IMR-90 (cell line): ENCODE measurements at regions not wholly inside any gene's neighbourhood (a gene's known extent, or its start where the extent isn't known, plus 50 kb on each side); places are given as distances from the start of the nearest gene placed in this dataset.

Experiments
- ATAC-seq: fragments of 200-7000 bp; cut with Tn5 transposase; 2 replicates; pipeline ENCODE4 v1.9.1; 2020; ENCODE audit warnings: low read depth, mild to moderate bottlenecking, moderate library complexity
- BruUV-seq: library from RNA; stranded (reverse); fragments of 400-500 nt; replicated peaks from 2 replicates; lab custom pipeline; 2021; lab: Mats Ljungman, UMichigan
- CTCF ChIA-PET: fragments of 300-600 bp; formaldehyde crosslinking; extraction: SDS; loops from one replicate; lab custom pipeline; 2021; ENCODE audit warnings: antibody characterized with exemption; lab: Yijun Ruan, JAX
- POLR2A ChIA-PET: fragments of 300-600 bp; sonication (Branson Sonifier 250); formaldehyde crosslinking; loops from one replicate; lab custom pipeline; 2022; ENCODE audit warnings: antibody characterized with exemption; ENCODE audit not compliant: unreplicated experiment; lab: Charles Lee
- DNase-seq: peaks from one replicate; pipeline ENCODE4 v3.0.0; 2013
- H2AFZ ChIP-seq: replicated peaks from 2 replicates; pipeline ENCODE3; 2013; ENCODE audit warnings: low read length, mild to moderate bottlenecking; ENCODE audit not compliant: poor library complexity
- H2AK5ac ChIP-seq: 2 replicates; pipeline ENCODE4 v1.6.1; 2013; ENCODE audit warnings: low read depth, low read length, inconsistent platforms
- H2AK9ac ChIP-seq: replicated peaks from 2 replicates; pipeline ENCODE3; 2013; ENCODE audit warnings: mild to moderate bottlenecking, low read depth, low read length, moderate library complexity; ENCODE audit not compliant: poor library complexity
- H2BK120ac ChIP-seq: 2 replicates; pipeline ENCODE4 v1.6.1; 2013; ENCODE audit warnings: low read depth, low read length, inconsistent platforms
- H2BK15ac ChIP-seq: 3 replicates; pipeline ENCODE4 v1.6.1; 2013; ENCODE audit warnings: low read depth, low read length, inconsistent platforms
- H2BK20ac ChIP-seq: 2 replicates; pipeline ENCODE4 v1.6.1; 2013; ENCODE audit warnings: low read depth, mild to moderate bottlenecking, inconsistent platforms, low read length, moderate library complexity
- H2BK5ac ChIP-seq: 2 replicates; pipeline ENCODE4 v1.6.1; 2013; ENCODE audit warnings: mild to moderate bottlenecking, low read depth, low read length, inconsistent platforms; ENCODE audit not compliant: poor library complexity, severe bottlenecking
- H3K14ac ChIP-seq: replicated peaks from 2 replicates; pipeline ENCODE4 v1.6.1; 2013; ENCODE audit warnings: low read depth, low read length, inconsistent platforms
- H3K18ac ChIP-seq: 2 replicates; pipeline ENCODE4 v1.6.1; 2013; ENCODE audit warnings: low read depth, low read length, control low read depth
- H3K23ac ChIP-seq: 2 replicates; pipeline ENCODE4 v1.6.1; 2013; ENCODE audit warnings: low read depth, low read length, inconsistent platforms
- H3K27ac ChIP-seq: 2 replicates; pipeline ENCODE4 v1.5.1; 2013; ENCODE audit warnings: mild to moderate bottlenecking, control low read depth, low read length; ENCODE audit not compliant: insufficient read depth
- H3K27me3 ChIP-seq: 2 replicates; pipeline ENCODE4 v1.6.1; 2013; ENCODE audit warnings: low read length; ENCODE audit not compliant: control insufficient read depth, insufficient read depth
- H3K36me3 ChIP-seq: 2 replicates; pipeline ENCODE4 v1.6.1; 2013; ENCODE audit warnings: low read length, mixed read lengths; ENCODE audit not compliant: control insufficient read depth, insufficient read depth
- H3K4ac ChIP-seq: 2 replicates; pipeline ENCODE4 v1.6.1; 2013; ENCODE audit warnings: low read depth, low read length, inconsistent platforms
- H3K4me1 ChIP-seq: 2 replicates; pipeline ENCODE4 v1.6.1; 2013; ENCODE audit warnings: low read length, mixed read lengths; ENCODE audit not compliant: control insufficient read depth, insufficient read depth
- H3K4me2 ChIP-seq: 2 replicates; pipeline ENCODE4 v1.6.1; 2013; ENCODE audit warnings: low read depth, mild to moderate bottlenecking, control low read depth, low read length, moderate library complexity
- H3K4me3 ChIP-seq: 2 replicates; pipeline ENCODE4 v1.5.1; 2013; ENCODE audit warnings: low read depth, mild to moderate bottlenecking, control low read depth, low read length, moderate library complexity; ENCODE audit not compliant: insufficient read depth
- H3K56ac ChIP-seq: 2 replicates; pipeline ENCODE4 v1.6.1; 2013; ENCODE audit warnings: low read length, inconsistent platforms; ENCODE audit not compliant: insufficient read depth; ENCODE audit errors: extremely low read depth
- H3K79me1 ChIP-seq, 2 experiments: 2 replicates each; pipeline ENCODE4 v1.6.1; 2013; ENCODE audit warnings: low read length in 2 of 2, inconsistent platforms in 1 of 2, low read depth in 1 of 2
- H3K9ac ChIP-seq: 2 replicates; pipeline ENCODE4 v1.6.1; 2013; ENCODE audit warnings: low read depth, low read length, control low read depth
- H3K9me1 ChIP-seq: 2 replicates; pipeline ENCODE4 v1.6.1; 2013; ENCODE audit warnings: low read length, inconsistent platforms; ENCODE audit not compliant: insufficient read depth
- H3K9me3 ChIP-seq: 2 replicates; pipeline ENCODE4 v1.6.1; 2013; ENCODE audit warnings: low read length; ENCODE audit not compliant: control insufficient read depth, insufficient read depth
- H4K20me1 ChIP-seq: 2 replicates; pipeline ENCODE4 v1.6.1; 2013; ENCODE audit warnings: low read length, inconsistent platforms; ENCODE audit not compliant: insufficient read depth
- H4K5ac ChIP-seq: 2 replicates; pipeline ENCODE4 v1.6.1; 2013; ENCODE audit warnings: mild to moderate bottlenecking, low read depth, low read length, control low read depth
- H4K8ac ChIP-seq, 2 experiments: 2 replicates each; pipeline ENCODE4 v1.6.1; 2013; ENCODE audit warnings: low read depth in 2 of 2, low read length in 2 of 2, control low read depth in 1 of 2, inconsistent platforms in 1 of 2
- H4K91ac ChIP-seq: 2 replicates; pipeline ENCODE4 v1.6.1; 2013; ENCODE audit warnings: low read depth, low read length, inconsistent platforms; ENCODE audit not compliant: insufficient read depth
- BHLHE40 ChIP-seq: fragments of 150-350 bp; IDR thresholded peaks from 2 replicates; pipeline ENCODE4 v1.6.1; 2016; ENCODE audit warnings: mild to moderate bottlenecking, low read depth, low read length
- CEBPB ChIP-seq: IDR thresholded peaks from 2 replicates; pipeline ENCODE4 v1.6.1; 2012; ENCODE audit warnings: low read depth, low read length, improper control_type of control experiment
- CHD1 ChIP-seq: IDR thresholded peaks from 2 replicates; pipeline ENCODE4 v1.6.1; 2012; ENCODE audit warnings: low read depth, low read length, improper control_type of control experiment
- CTCF ChIP-seq: conservative IDR thresholded peaks from 2 replicates; pipeline ENCODE4 v1.5.1; 2012; ENCODE audit warnings: mild to moderate bottlenecking, low read depth, low read length, improper control_type of control experiment
- FOS ChIP-seq: fragments of 150-350 bp; IDR thresholded peaks from 2 replicates; pipeline ENCODE4 v1.6.1; 2016; ENCODE audit warnings: low read depth, low read length
- MAFK ChIP-seq: IDR thresholded peaks from 2 replicates; pipeline ENCODE4 v1.6.1; 2012; ENCODE audit warnings: low read depth, low read length, improper control_type of control experiment
- MAZ ChIP-seq: IDR thresholded peaks from 2 replicates; pipeline ENCODE4 v1.6.1; 2012; ENCODE audit warnings: low read depth, mild to moderate bottlenecking, low read length, improper control_type of control experiment, moderate library complexity, borderline replicate concordance
- MXI1 ChIP-seq: IDR thresholded peaks from 2 replicates; pipeline ENCODE4 v1.6.1; 2012; ENCODE audit warnings: low read depth, mild to moderate bottlenecking, low read length, moderate library complexity, borderline replicate concordance
- NFE2L2 ChIP-seq: fragments of 150-350 bp; IDR thresholded peaks from 2 replicates; pipeline ENCODE4 v1.6.1; 2016; ENCODE audit warnings: low read depth, mild to moderate bottlenecking, low read length
- POLR2A ChIP-seq: IDR thresholded peaks from 2 replicates; pipeline ENCODE4 v1.6.1; 2012; ENCODE audit warnings: mild to moderate bottlenecking, low read depth, low read length
- RAD21 ChIP-seq: IDR thresholded peaks from 2 replicates; pipeline ENCODE4 v1.6.1; 2012; ENCODE audit warnings: low read length, improper control_type of control experiment
- RCOR1 ChIP-seq: IDR thresholded peaks from 2 replicates; pipeline ENCODE4 v1.6.1; 2012; ENCODE audit warnings: mild to moderate bottlenecking, low read length, improper control_type of control experiment; ENCODE audit not compliant: insufficient replicate concordance
- RFX5 ChIP-seq: IDR thresholded peaks from 2 replicates; pipeline ENCODE4 v1.8.0; 2012; ENCODE audit warnings: low read depth, mild to moderate bottlenecking, low read length, moderate library complexity
- SMC3 ChIP-seq: fragments of 150-350 bp; IDR thresholded peaks from 2 replicates; pipeline ENCODE4 v1.6.1; 2016; ENCODE audit warnings: low read depth, mild to moderate bottlenecking, antibody characterized with exemption, low read length, moderate library complexity
- WGBS, 2 experiments: methylation state at CpG; one replicate each; pipeline versions ENCODE4 v1.1.5 to v1.1.7; 2013; ENCODE audit warnings: missing lambda C conversion rate in 2 of 2; ENCODE audit not compliant: insufficient read length in 1 of 2; ENCODE audit errors: extremely low coverage in 2 of 2; 5-methylcytosine and 5-hydroxymethylcytosine counted together
- dilution Hi-C: fragments of 300-500 bp; cut with HindIII; formaldehyde crosslinking; loops from one replicate; pipeline ENCODE4 v1.14.3; 2018; ENCODE audit warnings: low sequenced_read_pairs; ENCODE audit not compliant: unreplicated experiment
- in situ Hi-C: fragments of 300-500 bp; cut with MboI; formaldehyde crosslinking; loops from 3 replicates; pipeline ENCODE4 v1.14.3; 2019; ENCODE audit warnings: low sequenced_read_pairs, inconsistent platforms, mixed read lengths
- intact Hi-C: fragments of 100-400 bp; cut with micrococcal nuclease; formaldehyde crosslinking; loops from 2 replicates; pipeline ENCODE4 v1.10.0; 2022
- TF ChIP-seq, protein P1 (sequence below): fragments of 150-350 bp; IDR thresholded peaks from 2 replicates; pipeline ENCODE4 v1.6.1; 2016; ENCODE audit warnings: low read depth, mild to moderate bottlenecking, low read length, moderate library complexity, borderline replicate concordance
- TF ChIP-seq, protein P2 (sequence below): fragments of 150-350 bp; IDR thresholded peaks from 2 replicates; pipeline ENCODE4 v1.6.1; 2017; ENCODE audit warnings: mild to moderate bottlenecking, antibody characterized with exemption, low read length, low read depth

- no peak overlapping the region for H4K5ac ChIP-seq
- no peak for ATAC-seq
Observed at GRCh38 chr2:176477336-176477735, 208.1 kb downstream of the MTX2 start.

More at GRCh38 chr2:176477336-176477735, 208.1 kb downstream of the MTX2 start:
- no peak for DNase-seq
- 60% methylated on average over 1 of the region's 1 CpG; no CpG with 5 or more reads in 1 of the 2 experiments for WGBS, 2 experiments
- H3K23ac ChIP-seq = no peak overlapping the region
- H3K27ac ChIP-seq = no peak overlapping the region
- no peak overlapping the region for H2BK5ac ChIP-seq
- in situ Hi-C loops = no loop called here
- no TSS peak for BruUV-seq
- H3K9me1 ChIP-seq = no peaks in the 10 kb centered on the region
- H3K9ac ChIP-seq = no peak overlapping the region
- no peak overlapping the region for H3K4me3 ChIP-seq
- no peak overlapping the region for H2AFZ ChIP-seq
- no peak for TF ChIP-seq SMC3
- no peak for TF ChIP-seq POLR2A
- TF ChIP-seq MAZ = no peak
- TF ChIP-seq MXI1 = no peak
- TF ChIP-seq, protein P1, sequence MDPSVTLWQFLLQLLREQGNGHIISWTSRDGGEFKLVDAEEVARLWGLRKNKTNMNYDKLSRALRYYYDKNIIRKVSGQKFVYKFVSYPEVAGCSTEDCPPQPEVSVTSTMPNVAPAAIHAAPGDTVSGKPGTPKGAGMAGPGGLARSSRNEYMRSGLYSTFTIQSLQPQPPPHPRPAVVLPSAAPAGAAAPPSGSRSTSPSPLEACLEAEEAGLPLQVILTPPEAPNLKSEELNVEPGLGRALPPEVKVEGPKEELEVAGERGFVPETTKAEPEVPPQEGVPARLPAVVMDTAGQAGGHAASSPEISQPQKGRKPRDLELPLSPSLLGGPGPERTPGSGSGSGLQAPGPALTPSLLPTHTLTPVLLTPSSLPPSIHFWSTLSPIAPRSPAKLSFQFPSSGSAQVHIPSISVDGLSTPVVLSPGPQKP = no peak
- TF ChIP-seq, protein P2, sequence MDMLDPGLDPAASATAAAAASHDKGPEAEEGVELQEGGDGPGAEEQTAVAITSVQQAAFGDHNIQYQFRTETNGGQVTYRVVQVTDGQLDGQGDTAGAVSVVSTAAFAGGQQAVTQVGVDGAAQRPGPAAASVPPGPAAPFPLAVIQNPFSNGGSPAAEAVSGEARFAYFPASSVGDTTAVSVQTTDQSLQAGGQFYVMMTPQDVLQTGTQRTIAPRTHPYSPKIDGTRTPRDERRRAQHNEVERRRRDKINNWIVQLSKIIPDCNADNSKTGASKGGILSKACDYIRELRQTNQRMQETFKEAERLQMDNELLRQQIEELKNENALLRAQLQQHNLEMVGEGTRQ = no peak
- no peak for TF ChIP-seq CEBPB
- TF ChIP-seq CTCF = no peak
- TF ChIP-seq FOS = no peak
- TF ChIP-seq BHLHE40 = no peak
- no peak for TF ChIP-seq CHD1
- no peak for TF ChIP-seq MAFK
- TF ChIP-seq RFX5 = no peak
- no peak for TF ChIP-seq RCOR1
- no peak for TF ChIP-seq RAD21
- no peak for TF ChIP-seq NFE2L2
- POLR2A ChIA-PET = no interaction called here
- intact Hi-C loops = no loop called here
- no peaks in the 10 kb centered on the region for H3K9me3 ChIP-seq
- no peak overlapping the region for H3K14ac ChIP-seq
- peaks cover 10% of the 10 kb centered on the region for H3K27me3 ChIP-seq
- CTCF ChIA-PET = no interaction called here
- dilution Hi-C loops = no loop called here
- no peak overlapping the region for H2BK15ac ChIP-seq
- no peaks in the 10 kb centered on the region for H4K20me1 ChIP-seq
- no peaks in the 10 kb centered on the region for H3K79me1 ChIP-seq
- H2BK120ac ChIP-seq = no peak overlapping the region
- H3K18ac ChIP-seq = no peak overlapping the region
- no peak overlapping the region for H2AK9ac ChIP-seq
- no peak overlapping the region for H4K8ac ChIP-seq
- no peak overlapping the region for H4K91ac ChIP-seq
- H2BK20ac ChIP-seq = no peak overlapping the region
- no peak overlapping the region for H3K4ac ChIP-seq
- no peaks in the 10 kb centered on the region for H3K4me1 ChIP-seq
- H3K36me3 ChIP-seq = no peaks in the 10 kb centered on the region
- no peak overlapping the region for H3K4me2 ChIP-seq
- no peak overlapping the region for H3K56ac ChIP-seq
- H2AK5ac ChIP-seq = no peak overlapping the region
